H9 (cell line): ENCODE measurements at regions not wholly inside any gene's neighbourhood (a gene's known extent, or its start where the extent isn't known, plus 50 kb on each side); places are given as distances from the start of the nearest gene placed in this dataset.

Experiments used
- DNase-seq: peaks from one replicate; pipeline ENCODE4 v3.0.0-alpha.2; 2017
- H2AFZ ChIP-seq: one replicate; pipeline ENCODE4 v1.6.1; 2013; ENCODE audit warnings: mild to moderate bottlenecking, low read length, control low read depth, moderate library complexity
- H2AK5ac ChIP-seq: 2 replicates; pipeline ENCODE4 v1.6.1; 2013; ENCODE audit warnings: low read length, control low read depth, mixed read lengths; ENCODE audit not compliant: insufficient read length
- H2BK120ac ChIP-seq: one replicate; pipeline ENCODE4 v1.6.1; 2013; ENCODE audit warnings: low read depth, mild to moderate bottlenecking, low read length, control low read depth, inconsistent platforms; ENCODE audit not compliant: poor library complexity, severe bottlenecking
- H2BK12ac ChIP-seq: 2 replicates; pipeline ENCODE4 v1.6.1; 2013; ENCODE audit warnings: low read length, control low read depth, mixed read lengths, low read depth; ENCODE audit not compliant: insufficient read length
- H2BK15ac ChIP-seq: 2 replicates; pipeline ENCODE4 v1.6.1; 2013; ENCODE audit warnings: low read depth, low read length, control low read depth
- H2BK20ac ChIP-seq: one replicate; pipeline ENCODE4 v1.6.1; 2013; ENCODE audit warnings: low read depth, mild to moderate bottlenecking, low read length, control low read depth, inconsistent platforms; ENCODE audit not compliant: poor library complexity, severe bottlenecking
- H2BK5ac ChIP-seq: 2 replicates; pipeline ENCODE4 v1.6.1; 2013; ENCODE audit warnings: low read length, control low read depth, mixed read lengths; ENCODE audit not compliant: insufficient read length
- H3K14ac ChIP-seq: 2 replicates; pipeline ENCODE4 v1.6.1; 2013; ENCODE audit warnings: low read length, control low read depth; ENCODE audit not compliant: insufficient read depth
- H3K18ac ChIP-seq: 2 replicates; pipeline ENCODE4 v1.6.1; 2013; ENCODE audit warnings: low read depth, mild to moderate bottlenecking, mixed read lengths, low read length, control low read depth; ENCODE audit not compliant: insufficient read length
- H3K23ac ChIP-seq: 2 replicates; pipeline ENCODE4 v1.6.1; 2013; ENCODE audit warnings: low read length, control low read depth, mixed read lengths, low read depth; ENCODE audit not compliant: insufficient read length
- H3K23me2 ChIP-seq: 2 replicates; pipeline ENCODE4 v1.6.1; 2013; ENCODE audit warnings: low read depth, mild to moderate bottlenecking, mixed read lengths, low read length, control low read depth; ENCODE audit not compliant: insufficient read length, poor library complexity, severe bottlenecking
- H3K27ac ChIP-seq: 2 replicates; pipeline ENCODE4 v1.5.1; 2013; ENCODE audit warnings: low read length, control low read depth, mixed read lengths, low read depth; ENCODE audit not compliant: insufficient read length
- H3K27me3 ChIP-seq: 2 replicates; pipeline ENCODE4 v1.6.1; 2013; ENCODE audit warnings: low read length, control low read depth, inconsistent platforms; ENCODE audit not compliant: insufficient read depth
- H3K4ac ChIP-seq: 2 replicates; pipeline ENCODE4 v1.6.1; 2013; ENCODE audit warnings: low read depth, mild to moderate bottlenecking, control low read depth, inconsistent platforms, low read length, moderate library complexity
- H3K4me1 ChIP-seq: 2 replicates; pipeline ENCODE4 v1.6.1; 2013; ENCODE audit warnings: low read length, control low read depth, inconsistent platforms; ENCODE audit not compliant: insufficient read depth
- H3K4me2 ChIP-seq: 2 replicates; pipeline ENCODE4 v1.6.1; 2013; ENCODE audit warnings: low read length, control low read depth, mixed read lengths; ENCODE audit not compliant: insufficient read length, insufficient read depth
- H3K56ac ChIP-seq: 2 replicates; pipeline ENCODE4 v1.6.1; 2013; ENCODE audit warnings: low read depth, mild to moderate bottlenecking, mixed read lengths, low read length, control low read depth; ENCODE audit not compliant: insufficient read length
- H3K79me1 ChIP-seq: 2 replicates; pipeline ENCODE4 v1.6.1; 2013; ENCODE audit warnings: low read depth, mild to moderate bottlenecking, moderate library complexity, low read length, control low read depth, inconsistent platforms; ENCODE audit not compliant: insufficient read depth, poor library complexity, severe bottlenecking
- H3K79me2 ChIP-seq: 2 replicates; pipeline ENCODE4 v1.6.1; 2013; ENCODE audit warnings: low read length, control low read depth, inconsistent platforms; ENCODE audit not compliant: insufficient read depth
- H3K9ac ChIP-seq: 2 replicates; pipeline ENCODE4 v1.6.1; 2013; ENCODE audit warnings: low read length, control low read depth, mixed read lengths; ENCODE audit not compliant: insufficient read length; ENCODE audit errors: extremely low read depth
- H3K9me3 ChIP-seq: one replicate; pipeline ENCODE4 v1.6.1; 2013; ENCODE audit warnings: low read depth, low read length, inconsistent platforms; ENCODE audit not compliant: control insufficient read depth
- H3T11ph ChIP-seq: one replicate; pipeline ENCODE4 v1.6.1; 2013; ENCODE audit warnings: mild to moderate bottlenecking, low read length, control low read depth, inconsistent platforms
- H4K20me1 ChIP-seq: one replicate; pipeline ENCODE4 v1.6.1; 2013; ENCODE audit not compliant: control insufficient read depth, insufficient read length, insufficient read depth
- H4K5ac ChIP-seq: 2 replicates; pipeline ENCODE4 v1.6.1; 2013; ENCODE audit warnings: low read depth, mild to moderate bottlenecking, mixed read lengths, low read length, control low read depth; ENCODE audit not compliant: insufficient read length
- H4K8ac ChIP-seq: replicated peaks from 2 replicates; pipeline ENCODE4 v1.6.1; 2013; ENCODE audit warnings: low read length, control low read depth, mixed read lengths, low read depth; ENCODE audit not compliant: insufficient read length
- H4K91ac ChIP-seq: 2 replicates; pipeline ENCODE4 v1.6.1; 2013; ENCODE audit warnings: low read depth, mild to moderate bottlenecking, moderate library complexity, mixed read lengths, low read length, control low read depth; ENCODE audit not compliant: insufficient read length
- H3K27ac Mint-ChIP-seq, 3 experiments: 2 replicates in 2 of 3; 3 replicates in 1 of 3; pipeline ENCODE4 v1.8.0; 2020 to 2021; ENCODE audit warnings: mixed read lengths in 3 of 3, mild to moderate bottlenecking in 1 of 3, moderate library complexity in 1 of 3
- H3K27me3 Mint-ChIP-seq: 2 replicates; pipeline ENCODE4 v1.8.0; 2021; ENCODE audit warnings: low read depth, mild to moderate bottlenecking, moderate library complexity, mixed read lengths
- H3K36me3 Mint-ChIP-seq, 3 experiments: 2 replicates in 2 of 3; 3 replicates in 1 of 3; pipeline ENCODE4 v1.8.0; 2020 to 2021; ENCODE audit warnings: low read depth in 3 of 3, mixed read lengths in 3 of 3; ENCODE audit not compliant: insufficient read depth in 1 of 3
- H3K4me1 Mint-ChIP-seq, 2 experiments: 2 replicates each; pipeline ENCODE4 v1.8.0; 2020; ENCODE audit warnings: mixed read lengths in 2 of 2
- H3K4me3 Mint-ChIP-seq, 2 experiments: 2 replicates in 1 of 2; 3 replicates in 1 of 2; pipeline ENCODE4 v1.8.0; 2020 to 2021; ENCODE audit warnings: mild to moderate bottlenecking in 2 of 2, mixed read lengths in 2 of 2, moderate library complexity in 1 of 2
- H3K9me3 Mint-ChIP-seq, 2 experiments: 2 replicates in 1 of 2; 3 replicates in 1 of 2; pipeline ENCODE4 v1.8.0; 2020; ENCODE audit warnings: mild to moderate bottlenecking in 2 of 2, mixed read lengths in 2 of 2, moderate library complexity in 1 of 2
- CTCF ChIP-seq: fragments of 200-600 bp; sonication (generic); conservative IDR thresholded peaks from 3 replicates; pipeline ENCODE4 v1.8.0; 2021; ENCODE audit warnings: antibody characterized with exemption, mild to moderate bottlenecking
- WGBS: extraction: QIAGEN DNeasy Blood & Tissue Kit; methylation state at CpG from one replicate; pipeline ENCODE4 v1.1.7; 2013; ENCODE audit warnings: missing lambda C conversion rate, low lambda C conversion rate, mixed read lengths; ENCODE audit not compliant: insufficient read length; ENCODE audit errors: extremely low coverage; 5-methylcytosine and 5-hydroxymethylcytosine counted together

GRCh38 chr21:22456241-22456640, 1458.0 kb downstream of the NCAM2 start:
- H3K4me1 Mint-ChIP-seq = no peaks in the 10 kb centered on the region
- no peaks in the 10 kb centered on the region for H3K27me3 Mint-ChIP-seq
- Histone ChIP-seq H3K9ac (no peak overlapping the region), H3K79me2 (no peaks in the 10 kb centered on the region), H4K5ac (no peak overlapping the region), H2AFZ (no peak overlapping the region), H2BK15ac (no peak overlapping the region), H3K27ac (no peak overlapping the region), H3K79me1 (no peaks in the 10 kb centered on the region), H3K23me2 (no peaks in the 10 kb centered on the region), H2BK12ac (no peak overlapping the region), H2BK20ac (no peak overlapping the region), H2BK5ac (no peak overlapping the region), H3K56ac (no peak overlapping the region), H3K27me3 (no peaks in the 10 kb centered on the region), H3K4ac (no peak overlapping the region), H3K14ac (no peak overlapping the region), H2BK120ac (no peak overlapping the region), H4K20me1 (no peaks in the 10 kb centered on the region), H3K4me1 (no peaks in the 10 kb centered on the region), H4K8ac (no peak overlapping the region), H3K9me3 (no peaks in the 10 kb centered on the region), H3K4me2 (no peak overlapping the region), H3K18ac (no peak overlapping the region), H3T11ph (no peak overlapping the region), H2AK5ac (no peak overlapping the region), H4K91ac (no peak overlapping the region), H3K23ac (no peak overlapping the region)
- no peak for DNase-seq
- H3K36me3 Mint-ChIP-seq = no peaks in the 10 kb centered on the region
- no CpG with 5 or more reads among the region's 2 CpGs for WGBS
- no peak overlapping the region for H3K4me3 Mint-ChIP-seq
- H3K27ac Mint-ChIP-seq = no peak overlapping the region
- H3K9me3 Mint-ChIP-seq = peaks cover 0 to 4% of the 10 kb centered on the region in 2 experiments; a peak in 2 of 5 replicates
- no peak for TF ChIP-seq CTCF
